ENCODE measurements at regions not wholly inside any gene's neighbourhood (a gene's known extent, or its start where the extent isn't known, plus 50 kb on each side); places are given as distances from the start of the nearest gene placed in this dataset.

- no peaks in the 10 kb centered on the region for H3F3A ChIP-seq (ENCODE audit: insufficient read depth)
- peaks cover 3% of the 10 kb centered on the region for H3K9me2 ChIP-seq (ENCODE audit: insufficient read depth)
- no peaks in the 10 kb centered on the region for H3K27me3 ChIP-seq (replicated peaks; ENCODE audit: insufficient read depth)
- H4K20me1 ChIP-seq (ENCODE audit: insufficient read depth) = no peaks in the 10 kb centered on the region
- H3K4me3 ChIP-seq = no peak overlapping the region
- no peaks in the 10 kb centered on the region for H3K9me3 ChIP-seq (ENCODE audit: low read depth)
- WGBS, 2 experiments (ENCODE audit: low coverage in 1 of 2, low lambda C conversion rate in 2 of 2, missing lambda C conversion rate in 2 of 2) = 18 to 30% methylated on average over 3 of the region's 3 CpGs
- H2AFZ ChIP-seq = no peak overlapping the region
- DNase-seq = peak; percentile 17
- in situ Hi-C loops (cut with MboI) = no loop called here
- H3K79me2 ChIP-seq (ENCODE audit: insufficient read depth) = no peaks in the 10 kb centered on the region
- no peak overlapping the region for H3K9ac ChIP-seq
- H3K4me2 ChIP-seq (ENCODE audit: unreplicated experiment) = no peak overlapping the region
- no peaks in the 10 kb centered on the region for H3K4me1 ChIP-seq (ENCODE audit: insufficient read depth)
- no peak overlapping the region for H3K27ac ChIP-seq
- TF ChIP-seq EZH2 (IDR thresholded peaks at IDR 0.05; ENCODE audit: insufficient read depth, poor library complexity, severe bottlenecking) = no peak
- TF ChIP-seq EZH2phosphoT487 (IDR thresholded peaks at IDR 0.05; ENCODE audit: insufficient read depth, low read depth) = no peak
- no peaks in the 10 kb centered on the region for H3K36me3 ChIP-seq (ENCODE audit: low read depth)
Observed at GRCh38 chr2:226267516-226268289, 531.9 kb downstream of the IRS1 start.

DNA sequence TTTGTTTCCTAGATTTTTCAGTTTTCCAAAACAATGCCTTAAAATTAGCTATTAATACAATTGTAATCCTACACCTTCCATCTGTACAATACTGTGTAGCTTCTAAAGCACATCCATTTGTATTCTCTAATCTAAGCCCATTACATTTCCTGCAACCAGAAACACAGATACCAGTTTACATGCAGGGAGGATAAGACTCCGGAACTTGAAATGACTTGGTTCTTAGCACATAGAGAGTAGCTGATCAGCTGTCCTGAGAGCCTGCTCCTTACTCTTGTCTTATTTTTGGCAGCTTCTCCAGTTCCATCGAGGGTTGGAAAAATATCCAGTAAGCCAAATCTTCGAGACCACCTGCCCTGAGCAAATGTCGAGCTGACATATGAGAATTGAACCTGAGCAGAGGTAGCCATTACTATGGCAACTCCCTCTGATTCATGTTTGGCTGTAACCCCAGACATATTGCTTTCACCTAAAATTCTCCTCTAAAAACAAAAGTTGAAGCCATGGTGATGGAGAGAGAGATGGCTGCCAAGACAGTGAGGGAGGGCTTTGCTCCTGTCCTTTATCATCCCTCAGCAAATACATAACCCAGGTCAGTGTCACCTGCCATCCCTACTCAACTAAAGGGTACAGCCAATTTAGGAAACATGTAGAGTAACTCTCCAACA lies 542.8 kb downstream of the IRS1 start:
- Histone ChIP-seq H3K27ac (peak overlapping the region; percentile 43), H3K36me3 (ENCODE audit: low read depth) (no peaks in the 10 kb centered on the region), H3F3A (ENCODE audit: insufficient read depth) (peaks cover 16% of the 10 kb centered on the region; the same call in 1 of the 2 replicates), H3K4me3 (no peak overlapping the region), H2AFZ (no peak overlapping the region), H3K4me1 (ENCODE audit: insufficient read depth) (peaks cover 10% of the 10 kb centered on the region), H3K27me3 (replicated peaks; ENCODE audit: insufficient read depth) (no peaks in the 10 kb centered on the region), H4K20me1 (ENCODE audit: insufficient read depth) (no peaks in the 10 kb centered on the region), H3K9me2 (ENCODE audit: insufficient read depth) (no peaks in the 10 kb centered on the region), H3K79me2 (ENCODE audit: insufficient read depth) (no peaks in the 10 kb centered on the region), H3K9me3 (ENCODE audit: low read depth) (no peaks in the 10 kb centered on the region), H3K9ac (no peak overlapping the region), H3K4me2 (ENCODE audit: unreplicated experiment) (no peak overlapping the region)
- DNase-seq = peak; percentile 5
- 78 to 86% methylated on average over 4 of the region's 4 CpGs for WGBS, 2 experiments (ENCODE audit: low coverage in 1 of 2, low lambda C conversion rate in 2 of 2, missing lambda C conversion rate in 2 of 2)
- no peak for TF ChIP-seq EZH2phosphoT487 (IDR thresholded peaks at IDR 0.05; ENCODE audit: insufficient read depth, low read depth)
- in situ Hi-C loops (cut with MboI) = no loop called here

GRCh38 chr2:226256237-226256636 lies 543.4 kb downstream of the IRS1 start:
- in situ Hi-C loops (cut with MboI) = no loop called here
- H4K20me1 ChIP-seq (ENCODE audit: insufficient read depth) = no peaks in the 10 kb centered on the region
- H3K9me2 ChIP-seq (ENCODE audit: insufficient read depth) = no peaks in the 10 kb centered on the region
- H3K27ac ChIP-seq = peak overlapping the region; percentile 43
- H3F3A ChIP-seq (ENCODE audit: insufficient read depth) = peaks cover 16% of the 10 kb centered on the region; the same call in 1 of the 2 replicates
- H3K4me1 ChIP-seq (ENCODE audit: insufficient read depth) = peaks cover 10% of the 10 kb centered on the region
- 11 to 18% methylated on average over 2 of the region's 2 CpGs for WGBS, 2 experiments (ENCODE audit: low coverage in 1 of 2, low lambda C conversion rate in 2 of 2, missing lambda C conversion rate in 2 of 2)
- no peak overlapping the region for H2AFZ ChIP-seq
- H3K4me2 ChIP-seq (ENCODE audit: unreplicated experiment) = no peak overlapping the region
- DNase-seq = peak; percentile 83
- H3K9ac ChIP-seq = no peak overlapping the region
- no peaks in the 10 kb centered on the region for H3K9me3 ChIP-seq (ENCODE audit: low read depth)
- no peaks in the 10 kb centered on the region for H3K79me2 ChIP-seq (ENCODE audit: insufficient read depth)
- H3K36me3 ChIP-seq (ENCODE audit: low read depth) = no peaks in the 10 kb centered on the region
- TF ChIP-seq EZH2phosphoT487 (IDR thresholded peaks at IDR 0.05; ENCODE audit: insufficient read depth, low read depth) (0 out of 2 replicates have a peak, but pooled peaks have one; percentile 30), EZH2 (IDR thresholded peaks at IDR 0.05; ENCODE audit: insufficient read depth, poor library complexity, severe bottlenecking) (no peak)
- no peaks in the 10 kb centered on the region for H3K27me3 ChIP-seq (replicated peaks; ENCODE audit: insufficient read depth)
- no peak overlapping the region for H3K4me3 ChIP-seq

DNA sequence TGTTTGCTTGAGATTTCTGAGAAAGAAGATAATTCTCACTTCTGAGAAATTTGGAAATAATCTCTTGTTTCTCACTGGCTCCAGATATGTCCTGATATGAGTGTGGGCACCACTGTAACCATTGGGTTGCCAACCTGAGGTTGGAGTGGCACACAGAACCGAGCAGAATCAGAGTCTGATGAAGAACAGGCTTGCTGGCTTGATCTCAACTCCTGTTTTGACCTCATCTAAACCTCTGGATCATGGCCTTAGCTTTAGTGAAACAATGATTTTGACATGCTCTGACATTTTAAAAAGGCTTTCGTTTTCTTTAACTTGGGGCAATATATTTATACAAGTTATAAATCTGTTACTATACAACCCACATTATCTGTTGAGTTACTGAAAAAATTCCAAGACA lies 548.0 kb downstream of the IRS1 start:
- Histone ChIP-seq H3K9me3 (ENCODE audit: low read depth) (no peaks in the 10 kb centered on the region), H3K9ac (no peak overlapping the region), H3K27ac (no peak overlapping the region), H3K27me3 (replicated peaks; ENCODE audit: insufficient read depth) (no peaks in the 10 kb centered on the region), H3K9me2 (ENCODE audit: insufficient read depth) (no peaks in the 10 kb centered on the region), H3K4me1 (ENCODE audit: insufficient read depth) (peaks cover 21% of the 10 kb centered on the region), H2AFZ (no peak overlapping the region), H3K36me3 (ENCODE audit: low read depth) (no peaks in the 10 kb centered on the region), H3F3A (ENCODE audit: insufficient read depth) (peaks cover 13% of the 10 kb centered on the region; the same call in 1 of the 2 replicates), H3K79me2 (ENCODE audit: insufficient read depth) (no peaks in the 10 kb centered on the region), H3K4me2 (ENCODE audit: unreplicated experiment) (no peak overlapping the region), H3K4me3 (no peak overlapping the region), H4K20me1 (ENCODE audit: insufficient read depth) (no peaks in the 10 kb centered on the region)
- no peak for DNase-seq
- TF ChIP-seq EZH2phosphoT487 (IDR thresholded peaks at IDR 0.05; ENCODE audit: insufficient read depth, low read depth) (no peak), EZH2 (IDR thresholded peaks at IDR 0.05; ENCODE audit: insufficient read depth, poor library complexity, severe bottlenecking) (no peak)
- 19 to 21% methylated on average over 2 of the region's 2 CpGs for WGBS, 2 experiments (ENCODE audit: low coverage in 1 of 2, low lambda C conversion rate in 2 of 2, missing lambda C conversion rate in 2 of 2)
- in situ Hi-C loops (cut with MboI) = no loop called here

Measured in GM23248 (cell line).